MM.1S (cell line): ENCODE measurements at regions not wholly inside any gene's neighbourhood (a gene's known extent, or its start where the extent isn't known, plus 50 kb on each side); places are given as distances from the start of the nearest gene placed in this dataset.

Experiments used
- DNase-seq: peaks from one replicate; pipeline ENCODE4 v3.0.0-alpha.2; 2015
- H2AFZ ChIP-seq: fragments of 300-600 bp; sonication (generic); 2 replicates; pipeline ENCODE4 v1.6.0; 2016; ENCODE audit warnings: antibody characterized with exemption, low read length
- H3F3A ChIP-seq: fragments of 300-600 bp; sonication (generic); 2 replicates; pipeline ENCODE4 v1.6.1; 2016; ENCODE audit warnings: mild to moderate bottlenecking, antibody characterized with exemption, low read length, moderate library complexity, mixed read lengths; ENCODE audit not compliant: insufficient read depth
- H3K27ac ChIP-seq: fragments of 300-600 bp; sonication (generic); 2 replicates; pipeline ENCODE4 v1.5.1; 2016; ENCODE audit warnings: mild to moderate bottlenecking, low read length
- H3K27me3 ChIP-seq: fragments of 300-600 bp; sonication (generic); replicated peaks from 2 replicates; pipeline ENCODE4 v1.6.0; 2016; ENCODE audit warnings: low read length; ENCODE audit not compliant: insufficient read depth
- H3K36me3 ChIP-seq: fragments of 300-600 bp; sonication (generic); replicated peaks from 2 replicates; pipeline ENCODE4 v1.6.1; 2016; ENCODE audit warnings: mild to moderate bottlenecking, low read length, mixed read lengths; ENCODE audit not compliant: insufficient read depth
- H3K4me1 ChIP-seq: fragments of 300-600 bp; sonication (generic); 2 replicates; pipeline ENCODE4 v1.6.1; 2016; ENCODE audit warnings: low read length, mixed read lengths
- H3K4me2 ChIP-seq: fragments of 300-600 bp; sonication (generic); 2 replicates; pipeline ENCODE4 v1.6.0; 2016; ENCODE audit warnings: low read depth, low read length
- H3K4me3 ChIP-seq: fragments of 300-600 bp; sonication (generic); 2 replicates; pipeline ENCODE4 v1.5.1; 2016; ENCODE audit warnings: low read length, mixed read lengths
- H3K79me2 ChIP-seq: fragments of 300-600 bp; sonication (generic); 2 replicates; pipeline ENCODE4 v1.6.1; 2016; ENCODE audit warnings: mixed run types, low read length, mixed read lengths
- H3K9ac ChIP-seq: fragments of 300-600 bp; sonication (generic); 2 replicates; pipeline ENCODE4 v1.6.1; 2016; ENCODE audit warnings: low read length, mixed read lengths
- H3K9me2 ChIP-seq: fragments of 300-600 bp; sonication (generic); replicated peaks from 2 replicates; pipeline ENCODE4 v1.6.1; 2016; ENCODE audit warnings: mild to moderate bottlenecking, low read length, mixed read lengths; ENCODE audit not compliant: insufficient read depth
- H3K9me3 ChIP-seq: fragments of 300-600 bp; sonication (generic); replicated peaks from 2 replicates; pipeline ENCODE4 v1.6.1; 2016; ENCODE audit warnings: mild to moderate bottlenecking, low read length, mixed read lengths; ENCODE audit not compliant: insufficient read depth
- H4K20me1 ChIP-seq: fragments of 300-600 bp; sonication (generic); 2 replicates; pipeline ENCODE4 v1.6.1; 2016; ENCODE audit warnings: mild to moderate bottlenecking, low read length, moderate library complexity, mixed read lengths; ENCODE audit not compliant: insufficient read depth
- CTCF ChIP-seq: fragments of 300-600 bp; sonication (generic); IDR thresholded peaks from 2 replicates; pipeline ENCODE4 v1.5.1; 2016; ENCODE audit warnings: antibody characterized with exemption, low read length, mixed read lengths
- EZH2 ChIP-seq: fragments of 300-600 bp; sonication (generic); optimal IDR thresholded peaks from 2 replicates; pipeline ENCODE3; 2017; ENCODE audit warnings: low read depth, mild to moderate bottlenecking, antibody characterized with exemption, low read length, mixed read lengths
- EZH2phosphoT487 ChIP-seq: fragments of 300-600 bp; sonication (generic); IDR thresholded peaks from 2 replicates; pipeline ENCODE4 v1.6.1; 2018; ENCODE audit warnings: antibody characterized with exemption, low read length

- no peak for DNase-seq
- Histone ChIP-seq H3K36me3 (no peaks in the 10 kb centered on the region), H3F3A (no peaks in the 10 kb centered on the region), H3K9me3 (no peaks in the 10 kb centered on the region), H3K79me2 (no peaks in the 10 kb centered on the region), H3K4me1 (no peaks in the 10 kb centered on the region), H3K27me3 (no peaks in the 10 kb centered on the region), H3K9ac (no peak overlapping the region), H3K4me2 (no peak overlapping the region), H2AFZ (no peak overlapping the region), H3K27ac (no peak overlapping the region), H3K9me2 (no peaks in the 10 kb centered on the region), H3K4me3 (no peak overlapping the region), H4K20me1 (no peaks in the 10 kb centered on the region)
- TF ChIP-seq EZH2 (no peak), EZH2phosphoT487 (no peak), CTCF (no peak)
Measured at GRCh38 chr10:129171812-129172211, 295.2 kb upstream of the MGMT start.

- H4K20me1 ChIP-seq: no peaks in the 10 kb centered on the region
- H3F3A ChIP-seq: no peaks in the 10 kb centered on the region
- no peaks in the 10 kb centered on the region for H3K4me1 ChIP-seq
- no peak overlapping the region for H3K4me3 ChIP-seq
- no peaks in the 10 kb centered on the region for H3K27me3 ChIP-seq
- TF ChIP-seq EZH2 (no peak), CTCF (no peak), EZH2phosphoT487 (no peak)
- no peaks in the 10 kb centered on the region for H3K9me2 ChIP-seq
- H2AFZ ChIP-seq: no peak overlapping the region
- no peak overlapping the region for H3K9ac ChIP-seq
- no peak for DNase-seq
- no peaks in the 10 kb centered on the region for H3K9me3 ChIP-seq
- no peak overlapping the region for H3K4me2 ChIP-seq
- H3K79me2 ChIP-seq: no peaks in the 10 kb centered on the region
- no peaks in the 10 kb centered on the region for H3K36me3 ChIP-seq
- no peak overlapping the region for H3K27ac ChIP-seq
Measured at GRCh38 chr10:129174232-129175014, 292.6 kb upstream of the MGMT start.

GRCh38 chr10:129179245-129179971 lies 287.6 kb upstream of the MGMT start:
- TF ChIP-seq EZH2 (no peak), CTCF (no peak), EZH2phosphoT487 (no peak)
- Histone ChIP-seq H3K4me3 (no peak overlapping the region), H3K9me3 (no peaks in the 10 kb centered on the region), H4K20me1 (no peaks in the 10 kb centered on the region), H3K27me3 (no peaks in the 10 kb centered on the region), H3K27ac (no peak overlapping the region), H3K36me3 (no peaks in the 10 kb centered on the region), H3K4me2 (no peak overlapping the region), H3K79me2 (no peaks in the 10 kb centered on the region), H3F3A (no peaks in the 10 kb centered on the region), H3K9me2 (no peaks in the 10 kb centered on the region), H3K4me1 (no peaks in the 10 kb centered on the region), H2AFZ (no peak overlapping the region), H3K9ac (no peak overlapping the region)
- DNase-seq: no peak
